Renal cortex interstitium (tissue), 11 donors: ENCODE measurements at regions not wholly inside any gene's neighbourhood (a gene's known extent, or its start where the extent isn't known, plus 50 kb on each side); places are given as distances from the start of the nearest gene placed in this dataset.

Experiments
- DNase-seq, 11 donors: peaks; one replicate each; pipeline ENCODE4 v3.0.0-alpha.2; 2013; ENCODE audit warnings: low read depth in 9 of 11, low spot score in 4 of 11; ENCODE audit errors: extremely low read depth in 1 of 11

GRCh38 chr1:243923292-243924171, 73.5 kb upstream of the AKT3 start:
- no peak for DNase-seq

GRCh38 chr1:243921111-243921510, 71.1 kb upstream of the AKT3 start:
- DNase-seq: no peak

GRCh38 chr1:243917863-243918565, 68.0 kb upstream of the AKT3 start:
- DNase-seq: no peak

GRCh38 chr1:243917177-243917862, 67.3 kb upstream of the AKT3 start:
- DNase-seq: peak in 8 of 11 donors; percentile 26 to 42 (median 36)

- no peak for DNase-seq
Measured at GRCh38 chr1:243916160-243916559, 66.1 kb upstream of the AKT3 start.

- no peak for DNase-seq
Measured at GRCh38 chr1:243912347-243912746, 62.3 kb upstream of the AKT3 start.

- no peak for DNase-seq
Measured at GRCh38 chr1:243910607-243911006, 60.6 kb upstream of the AKT3 start.

- DNase-seq: no peak
Measured at GRCh38 chr1:243903895-243904294, 53.9 kb upstream of the AKT3 start.

- DNase-seq: no peak
Measured at GRCh38 chr1:243903041-243903440, 53.0 kb upstream of the AKT3 start.

- no peak for DNase-seq
Measured at GRCh38 chr1:243902100-243902499, 52.1 kb upstream of the AKT3 start.
